ENCODE measurements at regions not wholly inside any gene's neighbourhood (a gene's known extent, or its start where the extent isn't known, plus 50 kb on each side); places are given as distances from the start of the nearest gene placed in this dataset.

DNA sequence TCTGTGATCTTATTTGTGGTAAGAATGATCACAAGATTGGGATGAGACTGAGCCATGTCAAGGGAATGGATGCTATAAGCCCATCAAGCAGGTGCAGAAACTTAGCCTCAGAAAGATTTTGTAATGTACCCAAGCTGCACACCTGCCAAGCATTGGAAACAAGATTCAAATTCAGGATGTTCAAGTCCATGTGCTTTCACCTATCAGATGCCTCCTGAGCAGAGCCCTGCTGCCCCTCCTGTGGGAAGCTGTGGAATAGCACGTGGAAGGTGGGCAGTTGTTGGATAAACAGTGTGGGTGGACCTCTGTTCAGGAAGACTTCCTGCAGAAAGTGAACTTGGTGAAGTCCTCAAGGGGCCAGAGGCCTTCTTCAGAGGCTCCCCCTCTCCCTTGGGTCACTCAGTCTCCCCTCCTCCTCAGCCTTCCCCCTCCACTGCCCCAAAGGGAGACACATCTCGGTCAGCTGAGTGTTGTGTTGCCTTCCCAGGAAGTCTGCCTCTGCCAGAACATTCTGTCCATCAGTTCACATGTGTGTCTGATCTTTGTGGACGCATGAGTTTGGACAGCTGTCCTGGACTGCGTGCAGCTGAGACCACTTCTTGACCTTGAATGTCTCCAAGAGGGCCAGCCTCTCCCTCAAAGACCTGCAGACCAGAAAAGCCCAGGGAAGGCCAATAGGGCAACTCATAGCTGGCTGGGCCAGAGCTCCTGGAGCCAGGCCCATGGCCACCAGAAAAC lies 186.1 kb downstream of the INHBB start (continued):
- TF ChIP-seq, protein P1, sequence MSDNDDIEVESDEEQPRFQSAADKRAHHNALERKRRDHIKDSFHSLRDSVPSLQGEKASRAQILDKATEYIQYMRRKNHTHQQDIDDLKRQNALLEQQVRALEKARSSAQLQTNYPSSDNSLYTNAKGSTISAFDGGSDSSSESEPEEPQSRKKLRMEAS (IDR thresholded peaks at IDR 0.05) = no peak
- TF ChIP-seq POLR2A (IDR thresholded peaks at IDR 0.05; ENCODE audit: control extremely low read depth in 1 of 2, low read depth in 2 of 2, low read length in 2 of 2) = no peak
